ENCODE measurements at regions not wholly inside any gene's neighbourhood (a gene's known extent, or its start where the extent isn't known, plus 50 kb on each side); places are given as distances from the start of the nearest gene placed in this dataset.
"Not testable (repeated sequence)": the region's sequence is repeated elsewhere in the genome, so short reads cannot be mapped to it uniquely, and the experiment has no call there.

GRCh38 chr3:197417441-197417840 lies 119.0 kb upstream of the DLG1 start:
- ChIA-PET POLR2A (no interaction called here), CTCF (ENCODE audit: unreplicated experiment) (no interaction called here)
- TF ChIP-seq CTCF (conservative IDR thresholded peaks at IDR 0.05; ENCODE audit: low read length), result no peak
- no peak for TF ChIP-seq EZH2phosphoT487 (IDR thresholded peaks at IDR 0.05; ENCODE audit: borderline replicate concordance, low read depth, low read length)

GRCh38 chr3:197411899-197412298 lies 113.5 kb upstream of the DLG1 start:
- POLR2A ChIA-PET, result interaction anchor here (0.8 kb wide), 1 partner anchor 120 kb away, joined by 3 read pairs; no protein-coding TSS in a partner anchor
- H3K27ac ChIP-seq (ENCODE audit: low read depth, low read length, poor library complexity, severe bottlenecking); BruUV-seq (replicated peaks); H3K4me3 ChIP-seq (ENCODE audit: low read depth, low read length, poor library complexity, severe bottlenecking); H2AFZ ChIP-seq (ENCODE audit: low read length); H3K79me2 ChIP-seq (ENCODE audit: insufficient read depth, low read depth, low read length); DNase-seq (ENCODE audit: low spot score); H3K36me3 ChIP-seq (ENCODE audit: insufficient read depth, low read length); H3K4me2 ChIP-seq (ENCODE audit: low read length); H4K20me1 ChIP-seq (ENCODE audit: insufficient read depth, low read length); H3K4me1 ChIP-seq (ENCODE audit: insufficient read depth, low read length, poor library complexity, severe bottlenecking); CTCF ChIA-PET (ENCODE audit: unreplicated experiment); intact Hi-C loops (cut with micrococcal nuclease; ENCODE audit: unreplicated experiment); H3K9me3 ChIP-seq (ENCODE audit: low read length); H3K9me2 ChIP-seq (ENCODE audit: insufficient read depth, low read length): not testable (repeated sequence)

More at GRCh38 chr3:197417441-197417840, 119.0 kb upstream of the DLG1 start:
- BruUV-seq (replicated peaks), result no TSS peak
- Histone ChIP-seq H3K4me1 (ENCODE audit: insufficient read depth, low read length, poor library complexity, severe bottlenecking) (no peaks in the 10 kb centered on the region), H3K27ac (ENCODE audit: low read depth, low read length, poor library complexity, severe bottlenecking) (no peak overlapping the region), H2AFZ (ENCODE audit: low read length) (no peak overlapping the region), H3K79me2 (ENCODE audit: insufficient read depth, low read depth, low read length) (no peaks in the 10 kb centered on the region), H4K20me1 (ENCODE audit: insufficient read depth, low read length) (no peaks in the 10 kb centered on the region), H3K4me2 (ENCODE audit: low read length) (no peak overlapping the region), H3K9me3 (ENCODE audit: low read length) (no peaks in the 10 kb centered on the region), H3K4me3 (ENCODE audit: low read depth, low read length, poor library complexity, severe bottlenecking) (no peak overlapping the region), H3K36me3 (ENCODE audit: insufficient read depth, low read length) (no peaks in the 10 kb centered on the region), H3K9me2 (ENCODE audit: insufficient read depth, low read length) (no peaks in the 10 kb centered on the region)
- DNase-seq (ENCODE audit: low spot score), result no peak
- intact Hi-C loops (cut with micrococcal nuclease; ENCODE audit: unreplicated experiment), result no loop called here

GRCh38 chr3:197410170-197410569 lies 111.8 kb upstream of the DLG1 start:
- H3K4me2 ChIP-seq (ENCODE audit: low read length); H2AFZ ChIP-seq (ENCODE audit: low read length); H3K4me1 ChIP-seq (ENCODE audit: insufficient read depth, low read length, poor library complexity, severe bottlenecking); H3K9me2 ChIP-seq (ENCODE audit: insufficient read depth, low read length); CTCF ChIA-PET (ENCODE audit: unreplicated experiment); H3K36me3 ChIP-seq (ENCODE audit: insufficient read depth, low read length); H4K20me1 ChIP-seq (ENCODE audit: insufficient read depth, low read length); H3K79me2 ChIP-seq (ENCODE audit: insufficient read depth, low read depth, low read length); H3K27ac ChIP-seq (ENCODE audit: low read depth, low read length, poor library complexity, severe bottlenecking); H3K9me3 ChIP-seq (ENCODE audit: low read length); intact Hi-C loops (cut with micrococcal nuclease; ENCODE audit: unreplicated experiment); DNase-seq (ENCODE audit: low spot score); BruUV-seq (replicated peaks); H3K4me3 ChIP-seq (ENCODE audit: low read depth, low read length, poor library complexity, severe bottlenecking); POLR2A ChIA-PET: not testable (repeated sequence)
